GM21619 (cell line): ENCODE measurements at regions not wholly inside any gene's neighbourhood (a gene's known extent, or its start where the extent isn't known, plus 50 kb on each side); places are given as distances from the start of the nearest gene placed in this dataset.

ENCODE experiments used
- ATAC-seq: cut with Tn5 transposase; IDR thresholded peaks from one replicate; pipeline ENCODE4 v1.9.1; 2021; ENCODE audit not compliant: unreplicated experiment

- ATAC-seq, result no peak
These were observed 991.2 kb downstream of the UQCRFS1 start for GRCh38 chr19:28221736-28222135.

- no peak for ATAC-seq
These were observed 994.2 kb downstream of the UQCRFS1 start for GRCh38 chr19:28218728-28219127.

- ATAC-seq, result no peak
These were observed 995.9 kb downstream of the UQCRFS1 start for GRCh38 chr19:28217022-28217421.

- ATAC-seq, result no peak
These were observed 999.4 kb downstream of the UQCRFS1 start for GRCh38 chr19:28213470-28214082.

- ATAC-seq, result no peak
These were observed 1002.1 kb downstream of the UQCRFS1 start for GRCh38 chr19:28210886-28211285.

- no peak for ATAC-seq
These were observed 1004.2 kb downstream of the UQCRFS1 start for GRCh38 chr19:28208745-28209144.

GRCh38 chr19:28207244-28207643, 1005.7 kb downstream of the UQCRFS1 start:
- ATAC-seq, result no peak

- ATAC-seq, result no peak
These were observed 1011.4 kb downstream of the UQCRFS1 start for GRCh38 chr19:28201462-28201943.

GRCh38 chr19:28199323-28199722, 1013.6 kb downstream of the UQCRFS1 start:
- ATAC-seq, result no peak

GRCh38 chr19:28196961-28197360, 1016.0 kb downstream of the UQCRFS1 start:
- ATAC-seq, result no peak

GRCh38 chr19:28196101-28196500, 1016.9 kb downstream of the UQCRFS1 start:
- no peak for ATAC-seq

GRCh38 chr19:28185646-28186045, 1027.3 kb downstream of the UQCRFS1 start:
- no peak for ATAC-seq

- no peak for ATAC-seq
These were observed 1028.0 kb downstream of the UQCRFS1 start for GRCh38 chr19:28184997-28185396.

GRCh38 chr19:28176193-28176592, 1036.8 kb downstream of the UQCRFS1 start:
- no peak for ATAC-seq

GRCh38 chr19:28171983-28172382, 1041.0 kb downstream of the UQCRFS1 start:
- ATAC-seq, result no peak

GRCh38 chr19:28170066-28170465, 1042.9 kb downstream of the UQCRFS1 start:
- ATAC-seq, result no peak

GRCh38 chr19:28169168-28169887, 1043.6 kb downstream of the UQCRFS1 start:
- no peak for ATAC-seq

- ATAC-seq, result no peak
These were observed 1044.4 kb downstream of the UQCRFS1 start for GRCh38 chr19:28168557-28168956.

- no peak for ATAC-seq
These were observed 1046.9 kb downstream of the UQCRFS1 start for GRCh38 chr19:28166025-28166424.

- ATAC-seq, result no peak
These were observed 1048.7 kb downstream of the UQCRFS1 start for GRCh38 chr19:28164214-28164613.

- no peak for ATAC-seq
These were observed 1053.9 kb downstream of the UQCRFS1 start for GRCh38 chr19:28159065-28159464.

- no peak for ATAC-seq
These were observed 1057.7 kb downstream of the UQCRFS1 start for GRCh38 chr19:28155265-28155664.

GRCh38 chr19:28154077-28154476, 1058.9 kb downstream of the UQCRFS1 start:
- no peak for ATAC-seq
